ENCODE measurements at regions not wholly inside any gene's neighbourhood (a gene's known extent, or its start where the extent isn't known, plus 50 kb on each side); places are given as distances from the start of the nearest gene placed in this dataset.

DNA sequence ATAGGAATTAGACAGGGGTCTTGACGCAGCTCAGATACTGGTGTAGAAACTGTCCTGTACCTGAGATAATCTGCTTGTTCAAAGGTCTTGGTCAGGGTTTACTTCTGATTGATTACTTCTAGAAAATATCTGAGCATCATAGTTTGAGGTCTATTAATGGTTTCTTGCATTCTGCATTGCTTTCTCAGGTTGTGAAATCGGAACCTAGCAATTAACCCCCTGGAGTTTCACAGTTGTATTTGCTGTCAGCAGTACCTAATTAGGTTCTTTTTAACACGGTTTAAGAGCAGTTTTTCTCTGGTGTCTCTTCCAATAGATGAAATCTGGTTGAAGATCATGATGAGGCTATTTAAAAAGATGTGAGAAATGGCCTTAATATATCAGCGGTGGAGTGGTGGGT is 428.6 kb upstream of the SYT4 start:
- TF ChIP-seq CTCF (IDR thresholded peaks at IDR 0.05) (no peak), POLR2A (IDR thresholded peaks at IDR 0.05) (no peak)
